ENCODE measurements at regions not wholly inside any gene's neighbourhood (a gene's known extent, or its start where the extent isn't known, plus 50 kb on each side); places are given as distances from the start of the nearest gene placed in this dataset.
"Not testable (repeated sequence)": the region's sequence is repeated elsewhere in the genome, so short reads cannot be mapped to it uniquely, and the experiment has no call there.

GRCh38 chr1:221263831-221264767 lies 384.9 kb downstream of the HLX start:
- DNase-seq, result peak; percentile 38

- no peak for DNase-seq
Measured at GRCh38 chr1:221264848-221265247, 385.6 kb downstream of the HLX start.

GRCh38 chr1:221268295-221268694 lies 389.1 kb downstream of the HLX start:
- no peak for DNase-seq

- no peak for DNase-seq
Measured at GRCh38 chr1:221271701-221272100, 392.5 kb downstream of the HLX start.

- DNase-seq, result no peak
Measured at GRCh38 chr1:221272940-221273339, 393.7 kb downstream of the HLX start.

GRCh38 chr1:221274373-221274772 lies 395.1 kb downstream of the HLX start:
- DNase-seq, result no peak

GRCh38 chr1:221276896-221277409 lies 397.7 kb downstream of the HLX start:
- no peak for DNase-seq

GRCh38 chr1:221279146-221279545 lies 399.9 kb downstream of the HLX start:
- no peak for DNase-seq

GRCh38 chr1:221283532-221283931 lies 404.3 kb downstream of the HLX start:
- no peak for DNase-seq

GRCh38 chr1:221284028-221284427 lies 404.8 kb downstream of the HLX start:
- DNase-seq, result no peak

GRCh38 chr1:221284991-221285390 lies 405.7 kb downstream of the HLX start:
- DNase-seq, result not testable (repeated sequence)

- DNase-seq, result not testable (repeated sequence)
Measured at GRCh38 chr1:221285458-221286210, 406.4 kb downstream of the HLX start.

- DNase-seq, result no peak
Measured at GRCh38 chr1:221286399-221286798, 407.2 kb downstream of the HLX start.

GRCh38 chr1:221289103-221289502 lies 409.9 kb downstream of the HLX start:
- DNase-seq, result no peak

- DNase-seq, result no peak
Measured at GRCh38 chr1:221290669-221291068, 411.4 kb downstream of the HLX start.

GRCh38 chr1:221291113-221291512 lies 411.9 kb downstream of the HLX start:
- no peak for DNase-seq

GRCh38 chr1:221292652-221293051 lies 413.4 kb downstream of the HLX start:
- no peak for DNase-seq

GRCh38 chr1:221294242-221294641 lies 415.0 kb downstream of the HLX start:
- no peak for DNase-seq

- no peak for DNase-seq
Measured at GRCh38 chr1:221302357-221302756, 423.1 kb downstream of the HLX start.

GRCh38 chr1:221302810-221303209 lies 423.6 kb downstream of the HLX start:
- no peak for DNase-seq

GRCh38 chr1:221303623-221304022 lies 424.4 kb downstream of the HLX start:
- no peak for DNase-seq

GRCh38 chr1:221306239-221306638 lies 427.0 kb downstream of the HLX start:
- no peak for DNase-seq

Measured in CD4-positive, alpha-beta T cell treated with Interleukin-21 for 1 hour (primary cell).